ENCODE measurements at regions not wholly inside any gene's neighbourhood (a gene's known extent, or its start where the extent isn't known, plus 50 kb on each side); places are given as distances from the start of the nearest gene placed in this dataset.

DNA sequence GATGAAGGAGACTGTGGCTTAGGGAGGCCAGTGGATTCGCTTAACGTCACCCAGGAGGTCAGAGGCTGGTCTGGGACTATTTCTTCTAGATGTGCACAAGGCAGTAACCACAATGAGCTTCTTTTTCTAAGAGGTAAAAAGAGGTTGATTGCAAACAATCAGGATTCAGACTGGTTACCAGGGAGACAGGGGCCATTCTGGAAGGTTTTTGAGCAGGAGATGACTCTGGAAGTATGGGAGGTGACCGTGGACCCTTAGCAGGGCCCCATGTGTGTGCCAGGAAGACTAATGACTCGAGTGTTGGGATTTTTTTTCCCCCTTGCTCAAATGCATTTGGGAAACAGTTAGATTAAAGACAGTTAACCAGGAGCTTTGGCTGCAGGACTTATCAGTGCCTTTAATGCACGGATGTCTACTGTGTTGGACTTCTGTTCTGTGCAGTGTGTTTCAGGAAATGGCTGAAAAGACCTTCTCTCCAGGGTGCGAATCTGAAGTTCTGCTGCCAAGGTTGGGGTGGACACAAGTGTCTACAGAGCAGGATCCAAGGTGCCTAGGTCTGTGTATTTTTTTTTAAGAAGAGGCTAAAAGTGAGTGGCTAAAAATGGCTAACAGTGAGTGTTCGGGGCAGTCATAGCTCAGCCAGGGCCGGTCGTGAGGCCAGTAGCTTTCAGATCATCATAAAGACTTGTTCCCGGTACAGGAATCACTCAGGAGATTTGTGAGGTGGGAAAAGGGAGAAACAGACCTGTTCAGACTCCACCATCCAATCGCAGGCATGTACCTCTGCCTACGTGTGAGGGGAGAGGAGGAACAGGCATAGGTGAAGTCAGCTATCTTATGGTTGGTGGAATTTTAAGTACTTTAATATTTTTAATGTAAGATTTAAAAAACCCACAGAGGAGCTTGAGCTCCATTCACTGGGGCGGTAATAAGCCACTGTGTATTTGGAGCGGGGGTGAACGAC is 82.3 kb upstream of the CIBAR2 start:
- peaks cover 2% of the 10 kb centered on the region for H3K4me1 ChIP-seq (ENCODE audit: control insufficient read depth, insufficient read depth, low read length)
- no peak overlapping the region for H3K4me3 ChIP-seq (ENCODE audit: low read depth, low read length)
- no peaks in the 10 kb centered on the region for H3K36me3 ChIP-seq (ENCODE audit: control insufficient read depth, insufficient read depth, low read length)
- H3K9ac ChIP-seq (ENCODE audit: low read depth, low read length) = no peak overlapping the region
- H3K9me3 ChIP-seq (ENCODE audit: control insufficient read depth, insufficient read depth, low read length) = no peaks in the 10 kb centered on the region
- H3K27me3 ChIP-seq (ENCODE audit: control insufficient read depth, insufficient read depth, low read length) = no peaks in the 10 kb centered on the region

DNA sequence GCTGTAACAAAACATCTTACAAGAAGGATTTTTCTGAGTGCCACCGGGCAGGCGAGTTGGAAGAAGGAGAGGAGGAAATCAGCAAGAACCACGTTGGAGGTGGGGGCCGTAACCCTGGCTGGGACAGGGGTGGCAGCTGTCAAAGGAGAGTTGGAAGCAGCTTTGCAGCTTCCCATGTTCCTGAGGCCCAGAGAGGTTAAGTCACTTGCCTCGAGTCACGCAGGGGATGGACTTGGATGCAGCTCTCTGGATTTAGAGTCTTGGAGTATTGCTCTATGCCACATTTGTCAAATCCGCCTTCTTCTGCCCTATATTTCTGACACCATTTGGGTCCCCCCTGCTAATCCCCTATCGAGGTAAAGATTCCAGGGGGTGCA is 83.0 kb upstream of the CIBAR2 start:
- H3K4me1 ChIP-seq (ENCODE audit: control insufficient read depth, insufficient read depth, low read length) = peaks cover 2% of the 10 kb centered on the region
- no peaks in the 10 kb centered on the region for H3K9me3 ChIP-seq (ENCODE audit: control insufficient read depth, insufficient read depth, low read length)
- no peaks in the 10 kb centered on the region for H3K27me3 ChIP-seq (ENCODE audit: control insufficient read depth, insufficient read depth, low read length)
- no peak overlapping the region for H3K4me3 ChIP-seq (ENCODE audit: low read depth, low read length)
- no peak overlapping the region for H3K9ac ChIP-seq (ENCODE audit: low read depth, low read length)
- H3K36me3 ChIP-seq (ENCODE audit: control insufficient read depth, insufficient read depth, low read length) = no peaks in the 10 kb centered on the region

DNA sequence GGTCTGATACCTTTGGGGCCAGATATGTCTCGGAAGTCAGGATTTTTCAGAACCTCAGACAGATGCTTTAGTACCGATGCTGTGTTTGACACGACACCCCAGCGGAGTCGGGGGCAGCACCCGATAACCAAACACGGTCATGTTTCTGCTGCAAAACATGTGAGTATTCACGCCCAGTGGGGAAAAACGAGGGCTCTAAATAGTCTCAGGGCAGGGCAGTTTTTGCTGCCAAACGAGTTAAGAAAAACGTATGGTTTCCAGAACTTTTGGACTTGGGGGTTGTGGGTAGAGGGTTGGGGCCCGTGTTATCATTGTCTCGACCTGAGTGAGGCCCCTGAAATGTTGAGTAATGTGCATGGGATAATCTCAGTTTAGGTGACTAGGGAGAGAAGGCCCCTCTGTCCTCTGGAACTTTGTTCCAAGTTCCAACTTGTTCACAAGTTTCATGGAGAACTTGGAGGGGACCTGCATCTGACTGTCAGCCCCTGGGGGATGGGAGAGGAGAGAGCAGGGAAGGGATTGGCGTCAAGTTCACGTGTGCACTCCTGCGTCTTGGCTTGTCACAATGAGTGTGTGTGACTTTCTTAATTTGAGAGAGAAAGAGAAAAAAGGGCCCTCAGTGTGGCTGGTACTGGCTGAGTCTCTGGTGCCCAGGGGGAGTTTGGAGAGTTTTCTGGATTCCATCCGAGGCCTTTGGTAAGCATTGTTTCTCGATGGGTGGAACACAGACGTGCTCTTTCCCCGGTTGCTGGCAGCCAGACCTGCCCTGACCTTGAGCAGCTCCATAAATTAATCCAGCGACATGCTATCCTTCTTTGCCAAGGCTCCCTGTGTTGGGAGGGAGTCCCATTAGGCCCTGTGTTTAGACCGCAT is 83.9 kb upstream of the CIBAR2 start:
- H3K27me3 ChIP-seq (ENCODE audit: control insufficient read depth, insufficient read depth, low read length) = no peaks in the 10 kb centered on the region
- H3K36me3 ChIP-seq (ENCODE audit: control insufficient read depth, insufficient read depth, low read length) = no peaks in the 10 kb centered on the region
- H3K4me3 ChIP-seq (ENCODE audit: low read depth, low read length) = no peak overlapping the region
- H3K4me1 ChIP-seq (ENCODE audit: control insufficient read depth, insufficient read depth, low read length) = peaks cover 2% of the 10 kb centered on the region
- H3K9me3 ChIP-seq (ENCODE audit: control insufficient read depth, insufficient read depth, low read length) = no peaks in the 10 kb centered on the region
- no peak overlapping the region for H3K9ac ChIP-seq (ENCODE audit: low read depth, low read length)

DNA sequence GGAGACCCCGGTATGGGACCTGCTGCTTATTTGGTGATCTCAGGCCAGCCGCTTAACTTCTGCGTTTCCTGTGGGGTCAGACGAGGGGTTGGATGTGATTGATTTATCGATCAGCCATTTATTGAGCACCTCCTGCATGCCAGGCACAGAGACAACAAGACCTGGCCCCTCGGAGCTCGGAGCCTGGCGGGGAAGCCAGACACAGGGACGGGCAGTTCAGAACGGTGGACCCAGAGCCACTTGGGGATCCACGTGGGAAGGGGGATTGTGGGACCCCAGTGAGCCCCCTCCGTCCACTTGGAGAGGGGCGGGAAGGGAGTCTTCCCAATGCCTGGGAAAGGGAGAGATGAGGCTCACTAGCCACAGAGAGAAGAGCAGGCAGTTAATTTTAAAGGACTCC is 84.7 kb upstream of the CIBAR2 start:
- no peaks in the 10 kb centered on the region for H3K36me3 ChIP-seq (ENCODE audit: control insufficient read depth, insufficient read depth, low read length)
- H3K4me1 ChIP-seq (ENCODE audit: control insufficient read depth, insufficient read depth, low read length) = peaks cover 2% of the 10 kb centered on the region
- no peaks in the 10 kb centered on the region for H3K9me3 ChIP-seq (ENCODE audit: control insufficient read depth, insufficient read depth, low read length)
- no peaks in the 10 kb centered on the region for H3K27me3 ChIP-seq (ENCODE audit: control insufficient read depth, insufficient read depth, low read length)
- no peak overlapping the region for H3K9ac ChIP-seq (ENCODE audit: low read depth, low read length)
- no peak overlapping the region for H3K4me3 ChIP-seq (ENCODE audit: low read depth, low read length)

DNA sequence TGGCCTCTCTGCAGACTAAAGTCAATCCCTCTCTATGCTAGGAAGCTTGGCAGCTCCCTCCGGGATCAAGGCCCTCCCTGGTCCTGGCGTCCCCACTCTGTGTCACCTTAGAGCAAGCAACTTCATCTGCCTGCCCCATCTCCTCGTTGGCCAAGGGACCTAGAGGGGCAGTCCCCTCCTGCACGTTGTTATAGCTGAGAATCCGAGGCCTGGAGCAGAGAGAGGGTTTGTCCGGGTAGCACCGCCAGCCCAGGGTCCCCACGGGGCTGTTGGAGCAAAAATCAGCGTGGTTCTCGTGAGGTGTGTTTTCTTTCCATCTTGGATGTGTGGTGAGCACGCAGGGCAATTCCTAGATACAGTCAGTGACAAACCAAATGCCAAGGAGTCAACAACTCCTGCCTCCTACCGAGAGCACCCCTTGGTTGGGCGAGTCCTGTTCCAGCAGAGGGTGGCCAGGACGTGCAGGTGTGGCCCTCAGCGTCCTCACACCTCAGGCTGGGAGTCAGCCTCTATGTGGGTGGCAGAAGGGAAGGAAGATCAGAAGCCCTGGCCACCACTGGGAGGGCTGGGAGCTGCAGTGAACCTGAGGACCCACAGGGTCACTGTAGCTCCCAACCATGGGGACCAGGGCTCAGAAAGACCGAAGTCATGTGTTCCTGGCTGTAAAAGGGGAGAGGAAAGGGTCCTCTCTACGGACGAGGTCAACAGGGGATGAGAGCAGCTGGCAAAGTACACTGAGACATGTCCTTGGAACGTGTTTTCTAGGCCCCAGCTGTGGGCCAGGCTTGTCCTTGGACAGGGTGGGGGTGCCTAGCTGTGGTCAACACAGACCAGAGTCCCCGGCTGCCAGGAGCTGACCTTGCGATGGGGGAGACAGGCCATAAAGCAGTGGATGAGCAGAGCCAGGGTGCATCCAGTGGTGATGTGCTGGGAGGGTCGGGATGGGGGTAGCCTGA is 85.6 kb upstream of the CIBAR2 start:
- no peaks in the 10 kb centered on the region for H3K36me3 ChIP-seq (ENCODE audit: control insufficient read depth, insufficient read depth, low read length)
- H3K4me1 ChIP-seq (ENCODE audit: control insufficient read depth, insufficient read depth, low read length) = peaks cover 2% of the 10 kb centered on the region
- H3K9me3 ChIP-seq (ENCODE audit: control insufficient read depth, insufficient read depth, low read length) = no peaks in the 10 kb centered on the region
- H3K4me3 ChIP-seq (ENCODE audit: low read depth, low read length) = no peak overlapping the region
- H3K27me3 ChIP-seq (ENCODE audit: control insufficient read depth, insufficient read depth, low read length) = no peaks in the 10 kb centered on the region
- no peak overlapping the region for H3K9ac ChIP-seq (ENCODE audit: low read depth, low read length)

DNA sequence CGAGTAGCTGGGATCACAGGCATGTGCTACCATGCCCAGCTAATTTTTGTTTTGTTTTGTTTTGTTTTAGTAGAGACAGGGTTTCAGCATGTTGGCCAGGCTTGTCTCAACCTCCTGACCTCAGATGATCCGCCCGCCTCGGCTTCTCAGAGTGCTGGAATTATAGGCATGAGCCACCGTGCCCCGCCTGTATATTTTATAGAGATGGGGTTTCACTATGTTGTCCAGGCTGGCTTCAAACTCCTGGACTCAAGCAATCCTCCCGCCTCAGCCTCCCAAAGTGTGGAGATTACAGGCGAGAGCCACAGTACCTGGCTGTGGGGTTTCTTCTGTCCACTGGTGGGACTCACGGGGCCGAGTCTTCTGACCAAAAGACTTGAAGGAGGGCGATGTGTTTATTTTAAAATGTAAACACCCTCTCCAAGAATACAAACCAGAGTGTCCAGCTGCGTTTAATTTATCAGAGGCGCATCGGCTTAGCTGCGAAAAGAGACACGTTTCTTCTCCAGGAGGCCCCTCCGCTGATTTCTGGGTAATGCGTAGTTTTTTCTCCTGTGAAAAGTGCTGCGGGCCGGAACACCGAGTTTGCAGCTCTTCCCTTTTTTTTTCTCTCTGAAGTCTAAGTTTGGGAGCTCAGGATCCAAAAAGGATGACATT is 86.9 kb upstream of the CIBAR2 start:
- Histone ChIP-seq H3K4me3 (ENCODE audit: low read depth, low read length) (no peak overlapping the region), H3K27me3 (ENCODE audit: control insufficient read depth, insufficient read depth, low read length) (no peaks in the 10 kb centered on the region), H3K9me3 (ENCODE audit: control insufficient read depth, insufficient read depth, low read length) (no peaks in the 10 kb centered on the region), H3K36me3 (ENCODE audit: control insufficient read depth, insufficient read depth, low read length) (no peaks in the 10 kb centered on the region), H3K4me1 (ENCODE audit: control insufficient read depth, insufficient read depth, low read length) (peaks cover 2% of the 10 kb centered on the region), H3K9ac (ENCODE audit: low read depth, low read length) (no peak overlapping the region)

DNA sequence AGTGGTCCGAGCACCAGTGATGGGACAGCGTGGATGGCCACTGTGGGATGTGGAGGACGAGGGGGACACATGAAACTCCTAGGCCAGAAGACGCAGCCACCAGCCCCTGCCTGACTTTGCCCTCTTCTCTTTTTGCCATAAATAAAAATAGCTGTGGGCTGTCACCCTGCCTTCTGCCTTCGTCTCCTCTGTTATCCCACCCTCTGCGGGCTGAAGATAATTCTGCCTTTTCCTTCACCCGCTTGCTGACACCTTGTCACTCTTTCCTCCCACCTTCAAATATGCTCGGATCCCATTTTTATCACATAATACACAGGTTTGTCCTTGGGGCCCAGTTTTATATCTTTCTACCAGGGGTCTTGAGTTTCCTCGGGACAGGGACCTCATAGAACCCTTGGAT is 87.6 kb upstream of the CIBAR2 start:
- H3K36me3 ChIP-seq (ENCODE audit: control insufficient read depth, insufficient read depth, low read length) = no peaks in the 10 kb centered on the region
- H3K9me3 ChIP-seq (ENCODE audit: control insufficient read depth, insufficient read depth, low read length) = no peaks in the 10 kb centered on the region
- no peaks in the 10 kb centered on the region for H3K27me3 ChIP-seq (ENCODE audit: control insufficient read depth, insufficient read depth, low read length)
- H3K4me1 ChIP-seq (ENCODE audit: control insufficient read depth, insufficient read depth, low read length) = peaks cover 2% of the 10 kb centered on the region
- no peak overlapping the region for H3K4me3 ChIP-seq (ENCODE audit: low read depth, low read length)
- H3K9ac ChIP-seq (ENCODE audit: low read depth, low read length) = no peak overlapping the region

DNA sequence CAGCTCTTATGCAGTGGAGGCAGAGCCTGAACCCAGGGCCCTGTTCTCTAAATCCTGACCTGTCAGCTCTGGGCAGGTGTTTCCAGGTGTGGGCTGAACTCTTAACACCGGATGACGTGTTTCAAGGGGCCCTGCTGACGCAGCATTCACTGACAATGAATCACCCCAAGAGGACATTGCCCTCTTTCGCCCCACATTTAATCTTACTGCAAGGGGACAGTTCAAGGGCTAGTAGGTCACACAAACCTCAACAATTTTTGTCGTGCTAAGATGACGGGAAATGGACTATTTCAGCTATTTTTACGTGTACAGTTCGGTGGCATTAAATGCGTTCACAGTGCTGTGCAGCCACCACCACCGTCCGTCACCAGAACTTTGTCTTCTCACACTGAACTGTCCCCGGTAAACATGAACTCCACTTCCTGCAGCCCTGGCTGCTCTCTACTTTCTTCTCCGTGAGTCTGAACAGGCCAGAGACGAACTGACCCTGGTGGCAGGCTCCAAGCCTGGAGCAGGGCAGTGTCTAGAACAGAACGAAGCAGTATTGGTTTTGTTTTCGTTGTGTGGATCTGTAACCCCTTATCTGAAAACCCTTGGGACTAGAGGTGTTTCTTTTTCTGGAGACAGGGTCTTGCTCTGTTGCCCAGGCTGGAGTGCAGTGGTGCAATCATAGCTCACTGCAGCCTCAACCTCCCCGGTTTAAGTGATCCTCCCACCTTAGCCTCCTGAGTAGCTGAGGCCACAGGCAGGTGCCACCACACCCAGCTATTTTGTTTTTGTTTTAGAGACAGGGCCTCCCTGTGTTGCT is 88.4 kb upstream of the CIBAR2 start:
- Histone ChIP-seq H3K9me3 (ENCODE audit: control insufficient read depth, insufficient read depth, low read length) (no peaks in the 10 kb centered on the region), H3K4me1 (ENCODE audit: control insufficient read depth, insufficient read depth, low read length) (peaks cover 2% of the 10 kb centered on the region), H3K9ac (ENCODE audit: low read depth, low read length) (no peak overlapping the region), H3K36me3 (ENCODE audit: control insufficient read depth, insufficient read depth, low read length) (no peaks in the 10 kb centered on the region), H3K4me3 (ENCODE audit: low read depth, low read length) (no peak overlapping the region), H3K27me3 (ENCODE audit: control insufficient read depth, insufficient read depth, low read length) (no peaks in the 10 kb centered on the region)

DNA sequence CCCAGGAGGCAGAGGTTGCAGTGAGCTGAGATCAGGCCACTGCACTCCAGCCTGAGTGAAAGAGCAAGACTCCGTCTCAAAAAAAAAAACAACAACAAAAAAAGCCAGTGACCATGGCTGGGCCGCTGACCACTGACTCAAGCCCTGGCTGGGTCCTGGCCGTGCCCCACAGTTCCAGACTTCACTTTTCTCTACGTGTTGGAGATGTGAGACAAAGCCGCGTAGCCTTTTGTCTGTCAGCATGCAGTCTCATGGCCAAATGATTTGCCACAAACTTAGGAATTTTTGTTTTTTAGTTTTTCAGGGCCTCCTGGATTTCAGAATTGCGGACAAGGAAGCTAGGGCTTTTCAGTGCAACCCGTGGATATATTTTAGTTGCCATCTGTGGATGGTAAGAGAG is 89.3 kb upstream of the CIBAR2 start:
- Histone ChIP-seq H3K9me3 (ENCODE audit: control insufficient read depth, insufficient read depth, low read length) (no peaks in the 10 kb centered on the region), H3K27me3 (ENCODE audit: control insufficient read depth, insufficient read depth, low read length) (no peaks in the 10 kb centered on the region), H3K4me1 (ENCODE audit: control insufficient read depth, insufficient read depth, low read length) (no peaks in the 10 kb centered on the region), H3K4me3 (ENCODE audit: low read depth, low read length) (no peak overlapping the region), H3K9ac (ENCODE audit: low read depth, low read length) (peak overlapping the region; percentile 12), H3K36me3 (ENCODE audit: control insufficient read depth, insufficient read depth, low read length) (no peaks in the 10 kb centered on the region)

DNA sequence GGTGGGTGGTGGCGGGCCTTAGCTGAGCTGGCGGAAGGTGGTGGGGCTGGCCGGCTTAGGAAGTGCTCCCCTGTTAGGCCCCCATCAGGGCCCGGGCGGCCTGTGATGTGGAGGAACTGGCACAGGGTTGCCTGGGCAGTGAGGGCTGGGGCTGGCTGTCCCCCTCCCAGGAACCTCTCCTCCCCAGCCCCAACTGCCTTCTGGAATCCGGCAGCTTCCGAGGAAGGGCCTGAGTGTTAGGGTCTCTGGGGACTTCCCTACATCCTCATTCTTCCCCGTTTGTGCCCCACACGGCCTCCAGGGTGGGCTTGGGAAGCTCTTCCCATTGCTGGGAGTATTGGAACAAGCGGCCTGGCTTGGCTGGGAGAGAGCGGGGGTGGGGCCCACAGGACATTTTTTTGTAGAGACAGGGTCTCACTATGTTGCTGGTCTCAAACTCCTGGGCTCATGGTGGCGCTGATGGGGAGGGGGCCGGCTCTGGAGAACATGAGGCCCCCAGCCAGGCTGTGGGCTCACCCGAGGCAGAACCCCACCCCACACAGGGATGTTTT is 89.9 kb upstream of the CIBAR2 start:
- Histone ChIP-seq H3K27me3 (ENCODE audit: control insufficient read depth, insufficient read depth, low read length) (no peaks in the 10 kb centered on the region), H3K4me3 (ENCODE audit: low read depth, low read length) (no peak overlapping the region), H3K9ac (ENCODE audit: low read depth, low read length) (peak overlapping the region; percentile 60), H3K9me3 (ENCODE audit: control insufficient read depth, insufficient read depth, low read length) (no peaks in the 10 kb centered on the region), H3K36me3 (ENCODE audit: control insufficient read depth, insufficient read depth, low read length) (no peaks in the 10 kb centered on the region), H3K4me1 (ENCODE audit: control insufficient read depth, insufficient read depth, low read length) (no peaks in the 10 kb centered on the region)

All from iPS-15b (cell line).